Loucy (cell line): ENCODE measurements at regions not wholly inside any gene's neighbourhood (a gene's known extent, or its start where the extent isn't known, plus 50 kb on each side); places are given as distances from the start of the nearest gene placed in this dataset.

Source experiments
- H2AFZ ChIP-seq: fragments of 200-600 bp; sonication (generic); 2 replicates; pipeline ENCODE4 v1.6.0; 2016; ENCODE audit warnings: antibody characterized with exemption, mild to moderate bottlenecking, low read length, moderate library complexity
- H3F3A ChIP-seq: fragments of 200-600 bp; 2 replicates; pipeline ENCODE4 v1.6.0; 2016; ENCODE audit warnings: antibody characterized with exemption, low read depth, mild to moderate bottlenecking
- H3K27me3 ChIP-seq: fragments of 200-600 bp; sonication (generic); 2 replicates; pipeline ENCODE4 v1.6.1; 2014; ENCODE audit warnings: low read length, mild to moderate bottlenecking; ENCODE audit not compliant: insufficient read depth, poor library complexity, severe bottlenecking
- H3K36me3 ChIP-seq: fragments of 200-600 bp; sonication (generic); 2 replicates; pipeline ENCODE4 v1.6.1; 2016; ENCODE audit warnings: low read length; ENCODE audit not compliant: insufficient read depth
- H3K4me1 ChIP-seq: fragments of 200-600 bp; sonication (generic); 2 replicates; pipeline ENCODE4 v1.5.1; 2014; ENCODE audit warnings: low read length, mild to moderate bottlenecking; ENCODE audit not compliant: insufficient read depth, poor library complexity, severe bottlenecking
- H3K4me2 ChIP-seq: fragments of 200-600 bp; sonication (generic); 2 replicates; pipeline ENCODE4 v1.6.0; 2014; ENCODE audit warnings: antibody characterized with exemption, low read length, low read depth, mild to moderate bottlenecking; ENCODE audit not compliant: poor library complexity, severe bottlenecking
- H3K4me3 ChIP-seq: fragments of 200-600 bp; sonication (generic); 2 replicates; pipeline ENCODE4 v1.5.1; 2014; ENCODE audit warnings: low read length, mild to moderate bottlenecking, mixed read lengths; ENCODE audit not compliant: poor library complexity, severe bottlenecking
- H3K79me2 ChIP-seq: fragments of 200-600 bp; sonication (generic); 2 replicates; pipeline ENCODE4 v1.6.1; 2014; ENCODE audit warnings: low read length; ENCODE audit not compliant: insufficient read depth
- H3K9ac ChIP-seq: fragments of 200-600 bp; sonication (generic); 2 replicates; pipeline ENCODE4 v1.6.0; 2014; ENCODE audit warnings: mild to moderate bottlenecking, low read depth, low read length, moderate library complexity; ENCODE audit not compliant: poor library complexity, severe bottlenecking
- H3K9me2 ChIP-seq: fragments of 200-600 bp; sonication (generic); replicated peaks from 2 replicates; pipeline ENCODE4 v1.6.1; 2016; ENCODE audit warnings: low read depth, low read length, mixed read lengths
- H3K9me3 ChIP-seq: fragments of 200-600 bp; sonication (generic); 2 replicates; pipeline ENCODE4 v1.6.1; 2014; ENCODE audit warnings: mild to moderate bottlenecking, antibody characterized with exemption, low read length, low read depth; ENCODE audit not compliant: insufficient read depth
- H4K20me1 ChIP-seq: fragments of 200-600 bp; sonication (generic); 2 replicates; pipeline ENCODE4 v1.6.0; 2014; ENCODE audit warnings: antibody characterized with exemption, low read length, mild to moderate bottlenecking; ENCODE audit not compliant: insufficient read depth, poor library complexity, severe bottlenecking
- EZH2phosphoT487 ChIP-seq: fragments of 200-600 bp; IDR thresholded peaks from 2 replicates; pipeline ENCODE4 v1.6.1; 2018; ENCODE audit warnings: antibody characterized with exemption, mild to moderate bottlenecking, moderate library complexity, borderline replicate concordance
- TF ChIP-seq, protein P1 (sequence below): fragments of 200-600 bp; sonication (generic); conservative IDR thresholded peaks from 2 replicates; pipeline ENCODE4 v1.5.1; 2014; ENCODE audit warnings: mild to moderate bottlenecking, antibody characterized with exemption, low read length

DNA sequence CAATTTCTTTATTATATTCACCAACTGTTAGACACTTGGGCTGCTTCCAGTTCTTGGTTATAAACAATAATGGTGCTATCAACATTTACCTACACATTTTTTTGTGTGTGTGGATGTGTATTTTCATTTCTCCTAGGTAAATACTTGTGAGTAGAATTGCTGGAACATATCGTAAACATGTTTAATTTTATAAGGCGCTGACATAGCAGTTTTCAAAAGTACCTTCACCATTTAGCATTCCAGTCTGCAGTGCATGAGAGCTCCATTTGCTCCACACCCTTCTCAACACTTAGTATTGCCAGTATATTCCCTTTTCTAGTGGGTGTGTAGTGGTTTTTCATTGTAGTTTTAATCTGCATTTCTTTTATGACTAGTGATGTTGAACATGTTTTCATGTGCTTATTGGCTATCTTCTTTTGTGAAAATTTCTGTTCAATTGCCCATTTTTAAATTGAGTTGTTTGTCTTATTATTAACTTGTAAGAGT lies 59.6 kb upstream of the FAM204A start:
- TF ChIP-seq, protein P1, sequence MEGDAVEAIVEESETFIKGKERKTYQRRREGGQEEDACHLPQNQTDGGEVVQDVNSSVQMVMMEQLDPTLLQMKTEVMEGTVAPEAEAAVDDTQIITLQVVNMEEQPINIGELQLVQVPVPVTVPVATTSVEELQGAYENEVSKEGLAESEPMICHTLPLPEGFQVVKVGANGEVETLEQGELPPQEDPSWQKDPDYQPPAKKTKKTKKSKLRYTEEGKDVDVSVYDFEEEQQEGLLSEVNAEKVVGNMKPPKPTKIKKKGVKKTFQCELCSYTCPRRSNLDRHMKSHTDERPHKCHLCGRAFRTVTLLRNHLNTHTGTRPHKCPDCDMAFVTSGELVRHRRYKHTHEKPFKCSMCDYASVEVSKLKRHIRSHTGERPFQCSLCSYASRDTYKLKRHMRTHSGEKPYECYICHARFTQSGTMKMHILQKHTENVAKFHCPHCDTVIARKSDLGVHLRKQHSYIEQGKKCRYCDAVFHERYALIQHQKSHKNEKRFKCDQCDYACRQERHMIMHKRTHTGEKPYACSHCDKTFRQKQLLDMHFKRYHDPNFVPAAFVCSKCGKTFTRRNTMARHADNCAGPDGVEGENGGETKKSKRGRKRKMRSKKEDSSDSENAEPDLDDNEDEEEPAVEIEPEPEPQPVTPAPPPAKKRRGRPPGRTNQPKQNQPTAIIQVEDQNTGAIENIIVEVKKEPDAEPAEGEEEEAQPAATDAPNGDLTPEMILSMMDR, result no peak
- TF ChIP-seq EZH2phosphoT487, result no peak
- no peak overlapping the region for H3K4me3 ChIP-seq

DNA sequence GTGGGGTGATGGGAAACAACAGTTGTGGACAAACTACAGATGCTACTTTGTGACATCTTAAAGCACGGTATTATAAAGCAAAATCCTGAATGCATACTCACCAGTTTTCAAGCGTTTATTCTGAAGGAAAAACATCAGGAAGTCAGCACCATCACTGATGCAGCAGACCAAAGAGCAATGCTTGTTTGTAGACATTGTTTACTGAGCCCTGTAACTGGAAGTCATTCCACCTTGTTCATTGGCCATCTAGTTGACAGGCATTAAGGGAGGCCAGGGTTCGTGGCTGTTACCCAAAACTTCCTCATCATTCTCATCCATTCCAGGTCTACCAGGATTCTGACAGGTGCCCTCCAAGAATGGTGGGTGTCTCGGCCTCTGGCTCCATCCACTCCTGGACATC lies 55.3 kb upstream of the FAM204A start:
- no peak for TF ChIP-seq EZH2phosphoT487
- TF ChIP-seq, protein P1, result no peak
- Histone ChIP-seq H3K9me2 (no peaks in the 10 kb centered on the region), H4K20me1 (no peaks in the 10 kb centered on the region), H3K4me2 (no peak overlapping the region), H3K4me1 (no peaks in the 10 kb centered on the region), H3K27me3 (no peaks in the 10 kb centered on the region), H3K9ac (no peak overlapping the region), H3F3A (no peaks in the 10 kb centered on the region), H3K79me2 (no peaks in the 10 kb centered on the region), H3K4me3 (no peak overlapping the region), H3K36me3 (no peaks in the 10 kb centered on the region), H3K9me3 (no peaks in the 10 kb centered on the region), H2AFZ (no peak overlapping the region)

More for the DNA sequence above, 59.6 kb upstream of the FAM204A start:
- H3K9me2 ChIP-seq, result no peaks in the 10 kb centered on the region
- H3K36me3 ChIP-seq, result no peaks in the 10 kb centered on the region
- H2AFZ ChIP-seq, result no peak overlapping the region
- H3K4me2 ChIP-seq, result no peak overlapping the region
- no peaks in the 10 kb centered on the region for H3K27me3 ChIP-seq
- no peak overlapping the region for H3K9ac ChIP-seq
- H3F3A ChIP-seq, result no peaks in the 10 kb centered on the region
- no peaks in the 10 kb centered on the region for H3K79me2 ChIP-seq
- no peaks in the 10 kb centered on the region for H4K20me1 ChIP-seq
- H3K4me1 ChIP-seq, result no peaks in the 10 kb centered on the region
- no peaks in the 10 kb centered on the region for H3K9me3 ChIP-seq

DNA sequence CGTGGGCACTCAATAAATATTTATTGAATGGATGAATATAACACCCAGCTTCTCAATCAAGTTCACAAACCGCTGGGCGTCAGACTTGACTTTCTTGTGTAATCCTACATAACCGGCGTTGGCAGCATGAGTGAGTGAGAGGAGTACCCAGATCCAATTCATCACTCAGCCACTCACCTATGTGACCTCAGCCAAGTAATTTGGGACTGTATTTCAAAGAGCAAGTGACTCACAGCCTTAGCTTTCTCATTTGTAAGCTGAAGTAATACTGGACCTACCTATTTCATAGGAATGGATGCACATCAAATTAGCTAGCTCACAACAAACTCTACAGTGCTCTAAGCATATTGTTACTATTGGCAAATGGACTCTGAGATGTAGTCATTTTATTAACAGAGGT lies 53.8 kb upstream of the FAM204A start:
- Histone ChIP-seq H3F3A (no peaks in the 10 kb centered on the region), H3K4me3 (no peak overlapping the region), H2AFZ (no peak overlapping the region), H3K9ac (no peak overlapping the region), H3K4me1 (no peaks in the 10 kb centered on the region), H3K9me2 (no peaks in the 10 kb centered on the region), H4K20me1 (no peaks in the 10 kb centered on the region), H3K79me2 (no peaks in the 10 kb centered on the region), H3K36me3 (no peaks in the 10 kb centered on the region), H3K4me2 (no peak overlapping the region), H3K27me3 (no peaks in the 10 kb centered on the region), H3K9me3 (no peaks in the 10 kb centered on the region)
- no peak for TF ChIP-seq EZH2phosphoT487
- TF ChIP-seq, protein P1, result no peak
